ENCODE measurements at regions not wholly inside any gene's neighbourhood (a gene's known extent, or its start where the extent isn't known, plus 50 kb on each side); places are given as distances from the start of the nearest gene placed in this dataset.

- no peaks in the 10 kb centered on the region for H3K9me2 ChIP-seq (replicated peaks; ENCODE audit: low read depth, low read length)
- no peaks in the 10 kb centered on the region for H4K20me1 ChIP-seq (ENCODE audit: insufficient read depth, low read length, poor library complexity, severe bottlenecking)
- TF ChIP-seq CTCF (conservative IDR thresholded peaks at IDR 0.05; ENCODE audit: low read length) (no peak), EZH2phosphoT487 (IDR thresholded peaks at IDR 0.05; ENCODE audit: borderline replicate concordance) (no peak)
- no peaks in the 10 kb centered on the region for H3K9me3 ChIP-seq (ENCODE audit: insufficient read depth, low read depth, low read length)
- H3K4me3 ChIP-seq (ENCODE audit: low read length, poor library complexity, severe bottlenecking), result no peak overlapping the region
- H3K27me3 ChIP-seq (ENCODE audit: insufficient read depth, low read length, poor library complexity, severe bottlenecking), result no peaks in the 10 kb centered on the region
- H3K36me3 ChIP-seq (ENCODE audit: insufficient read depth, low read length), result no peaks in the 10 kb centered on the region
- H3K79me2 ChIP-seq (ENCODE audit: insufficient read depth, low read length), result no peaks in the 10 kb centered on the region
- no peaks in the 10 kb centered on the region for H3K4me1 ChIP-seq (ENCODE audit: insufficient read depth, low read length, poor library complexity, severe bottlenecking)
- no peaks in the 10 kb centered on the region for H3F3A ChIP-seq (ENCODE audit: low read depth)
- no peak overlapping the region for H2AFZ ChIP-seq (ENCODE audit: low read length)
- H3K4me2 ChIP-seq (ENCODE audit: low read depth, low read length, poor library complexity, severe bottlenecking), result no peak overlapping the region
- H3K9ac ChIP-seq (ENCODE audit: low read depth, low read length, poor library complexity, severe bottlenecking), result no peak overlapping the region
Measured at GRCh38 chr11:29452146-29452545, 564.7 kb downstream of the KCNA4 start.

GRCh38 chr11:29449281-29450074 is 567.4 kb downstream of the KCNA4 start:
- no peaks in the 10 kb centered on the region for H3K4me1 ChIP-seq (ENCODE audit: insufficient read depth, low read length, poor library complexity, severe bottlenecking)
- H3K27me3 ChIP-seq (ENCODE audit: insufficient read depth, low read length, poor library complexity, severe bottlenecking), result no peaks in the 10 kb centered on the region
- H3K36me3 ChIP-seq (ENCODE audit: insufficient read depth, low read length), result no peaks in the 10 kb centered on the region
- no peaks in the 10 kb centered on the region for H3K79me2 ChIP-seq (ENCODE audit: insufficient read depth, low read length)
- no peaks in the 10 kb centered on the region for H3F3A ChIP-seq (ENCODE audit: low read depth)
- H3K4me2 ChIP-seq (ENCODE audit: low read depth, low read length, poor library complexity, severe bottlenecking), result no peak overlapping the region
- H3K9me3 ChIP-seq (ENCODE audit: insufficient read depth, low read depth, low read length), result no peaks in the 10 kb centered on the region
- no peak overlapping the region for H3K9ac ChIP-seq (ENCODE audit: low read depth, low read length, poor library complexity, severe bottlenecking)
- H3K4me3 ChIP-seq (ENCODE audit: low read length, poor library complexity, severe bottlenecking), result no peak overlapping the region
- no peak overlapping the region for H2AFZ ChIP-seq (ENCODE audit: low read length)
- no peak for TF ChIP-seq CTCF (conservative IDR thresholded peaks at IDR 0.05; ENCODE audit: low read length)
- TF ChIP-seq EZH2phosphoT487 (IDR thresholded peaks at IDR 0.05; ENCODE audit: borderline replicate concordance), result no peak
- H4K20me1 ChIP-seq (ENCODE audit: insufficient read depth, low read length, poor library complexity, severe bottlenecking), result no peaks in the 10 kb centered on the region
- H3K9me2 ChIP-seq (replicated peaks; ENCODE audit: low read depth, low read length), result no peaks in the 10 kb centered on the region

DNA sequence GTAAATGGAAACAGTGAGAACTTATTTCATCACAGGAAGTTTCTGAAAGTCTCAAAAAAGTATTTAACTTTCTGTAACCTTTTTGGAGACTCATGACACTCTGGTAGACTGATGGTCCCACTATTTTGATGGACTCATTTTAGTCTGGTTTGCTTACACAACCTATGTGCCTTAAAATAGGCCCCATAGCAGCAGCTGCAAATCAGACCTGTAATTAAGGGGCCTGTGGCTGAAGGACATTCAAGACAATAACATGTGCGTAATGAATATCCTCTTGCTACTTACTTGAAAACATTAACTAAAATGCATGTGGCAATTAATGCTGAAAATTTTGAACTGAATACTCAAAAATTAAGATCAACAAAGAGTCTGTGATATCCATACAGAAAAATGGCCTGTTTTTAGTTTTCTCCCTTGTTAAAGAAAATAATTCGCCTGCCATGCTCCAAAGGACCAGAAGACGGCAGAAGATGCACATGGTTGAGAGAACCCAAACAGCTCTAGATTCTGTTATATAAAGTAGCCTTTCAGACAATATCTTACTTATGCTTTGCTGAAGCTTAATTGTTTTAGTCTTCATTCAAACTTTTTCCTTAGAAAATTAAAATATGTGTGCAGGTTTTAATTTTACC is 568.5 kb downstream of the KCNA4 start:
- Histone ChIP-seq H3K9me2 (replicated peaks; ENCODE audit: low read depth, low read length) (no peaks in the 10 kb centered on the region), H2AFZ (ENCODE audit: low read length) (no peak overlapping the region), H3K9me3 (ENCODE audit: insufficient read depth, low read depth, low read length) (no peaks in the 10 kb centered on the region), H3K79me2 (ENCODE audit: insufficient read depth, low read length) (no peaks in the 10 kb centered on the region), H3K4me3 (ENCODE audit: low read length, poor library complexity, severe bottlenecking) (no peak overlapping the region), H3K4me2 (ENCODE audit: low read depth, low read length, poor library complexity, severe bottlenecking) (no peak overlapping the region), H3F3A (ENCODE audit: low read depth) (no peaks in the 10 kb centered on the region), H3K9ac (ENCODE audit: low read depth, low read length, poor library complexity, severe bottlenecking) (no peak overlapping the region), H3K4me1 (ENCODE audit: insufficient read depth, low read length, poor library complexity, severe bottlenecking) (no peaks in the 10 kb centered on the region), H4K20me1 (ENCODE audit: insufficient read depth, low read length, poor library complexity, severe bottlenecking) (no peaks in the 10 kb centered on the region), H3K27me3 (ENCODE audit: insufficient read depth, low read length, poor library complexity, severe bottlenecking) (no peaks in the 10 kb centered on the region), H3K36me3 (ENCODE audit: insufficient read depth, low read length) (no peaks in the 10 kb centered on the region)
- TF ChIP-seq EZH2phosphoT487 (IDR thresholded peaks at IDR 0.05; ENCODE audit: borderline replicate concordance) (no peak), CTCF (conservative IDR thresholded peaks at IDR 0.05; ENCODE audit: low read length) (no peak; the same call in 1 of the 2 replicates)

Measured in Loucy (cell line).